Liver (tissue), 3 donors: ENCODE measurements at regions not wholly inside any gene's neighbourhood (a gene's known extent, or its start where the extent isn't known, plus 50 kb on each side); places are given as distances from the start of the nearest gene placed in this dataset.

Experiments used
- FOXA1 ChIP-seq: IDR thresholded peaks from 2 replicates; pipeline ENCODE4 v1.6.1; 2016; ENCODE audit warnings: antibody characterized with exemption
- GABPA ChIP-seq, 2 donors: IDR thresholded peaks in 1 of 2; conservative IDR thresholded peaks in 1 of 2; 2 replicates each; pipeline ENCODE4 v1.6.1; 2016; ENCODE audit warnings: antibody characterized with exemption in 2 of 2, mild to moderate bottlenecking in 1 of 2, moderate library complexity in 1 of 2
- RXRA ChIP-seq, 2 donors: IDR thresholded peaks; 2 replicates each; pipeline ENCODE4 v1.6.1; 2017 to 2018; ENCODE audit warnings: antibody characterized with exemption in 2 of 2, mild to moderate bottlenecking in 1 of 2
- TAF1 ChIP-seq: conservative IDR thresholded peaks from 2 replicates; pipeline ENCODE4 v1.6.1; 2016; ENCODE audit warnings: antibody characterized with exemption, mild to moderate bottlenecking
- YY1 ChIP-seq: IDR thresholded peaks from 2 replicates; pipeline ENCODE4 v1.6.1; 2016; ENCODE audit warnings: antibody characterized with exemption, mild to moderate bottlenecking
- TF ChIP-seq, protein P1 (sequence below): fragments of 150-350 bp; IDR thresholded peaks from 2 replicates; pipeline ENCODE4 v1.5.1; 2017; ENCODE audit warnings: improper control_type of control experiment, low read depth, low read length; ENCODE audit not compliant: missing input control
- donor health status: healthy.
- donor health status: healthy.

DNA sequence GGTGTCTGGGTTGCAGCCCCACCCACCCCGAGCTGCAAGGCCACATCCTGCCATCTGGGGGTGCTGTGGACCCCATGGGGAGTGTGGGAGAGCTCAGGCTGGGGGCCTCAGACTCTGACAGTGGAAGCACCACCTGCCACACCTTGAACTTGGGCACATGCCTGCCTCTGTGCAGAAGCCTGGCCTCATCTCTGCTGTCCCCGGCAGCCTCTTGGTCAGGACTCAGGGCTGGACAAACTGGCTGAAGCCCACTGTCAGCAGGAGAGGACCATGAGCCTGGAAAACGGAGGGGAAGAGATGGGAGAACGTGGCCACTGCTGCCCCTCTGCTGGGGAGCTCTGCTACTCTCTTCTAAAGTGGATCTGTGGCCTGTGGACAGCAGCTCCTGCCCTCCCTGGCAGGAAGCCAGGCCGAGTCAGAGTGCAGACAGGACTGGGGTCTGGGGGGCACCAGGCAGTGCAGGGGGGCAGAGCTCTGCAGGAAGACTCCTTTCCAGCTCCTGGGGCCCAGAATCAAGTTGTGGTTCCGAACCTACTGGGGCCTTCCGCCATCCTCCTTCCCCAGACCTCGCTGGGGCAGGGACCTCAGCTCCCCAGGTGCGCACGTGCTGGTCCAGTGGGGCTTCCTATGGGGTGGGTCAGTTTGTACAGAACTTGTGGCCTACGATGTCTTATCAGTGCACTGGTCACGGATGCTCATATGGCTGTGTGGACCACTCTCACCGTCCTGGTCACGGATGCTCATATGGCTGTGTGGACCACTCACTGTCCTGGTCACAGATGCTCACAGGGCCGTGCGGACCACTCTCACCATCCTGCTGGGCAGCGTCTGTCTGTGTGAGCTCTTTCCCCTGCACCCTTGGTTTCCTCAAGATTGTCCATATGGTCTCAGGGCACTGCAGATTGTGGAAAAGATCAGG is 207.7 kb downstream of the LAT start:
- TF ChIP-seq, protein P1, sequence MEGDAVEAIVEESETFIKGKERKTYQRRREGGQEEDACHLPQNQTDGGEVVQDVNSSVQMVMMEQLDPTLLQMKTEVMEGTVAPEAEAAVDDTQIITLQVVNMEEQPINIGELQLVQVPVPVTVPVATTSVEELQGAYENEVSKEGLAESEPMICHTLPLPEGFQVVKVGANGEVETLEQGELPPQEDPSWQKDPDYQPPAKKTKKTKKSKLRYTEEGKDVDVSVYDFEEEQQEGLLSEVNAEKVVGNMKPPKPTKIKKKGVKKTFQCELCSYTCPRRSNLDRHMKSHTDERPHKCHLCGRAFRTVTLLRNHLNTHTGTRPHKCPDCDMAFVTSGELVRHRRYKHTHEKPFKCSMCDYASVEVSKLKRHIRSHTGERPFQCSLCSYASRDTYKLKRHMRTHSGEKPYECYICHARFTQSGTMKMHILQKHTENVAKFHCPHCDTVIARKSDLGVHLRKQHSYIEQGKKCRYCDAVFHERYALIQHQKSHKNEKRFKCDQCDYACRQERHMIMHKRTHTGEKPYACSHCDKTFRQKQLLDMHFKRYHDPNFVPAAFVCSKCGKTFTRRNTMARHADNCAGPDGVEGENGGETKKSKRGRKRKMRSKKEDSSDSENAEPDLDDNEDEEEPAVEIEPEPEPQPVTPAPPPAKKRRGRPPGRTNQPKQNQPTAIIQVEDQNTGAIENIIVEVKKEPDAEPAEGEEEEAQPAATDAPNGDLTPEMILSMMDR, result no peak
- no peak for TF ChIP-seq FOXA1
- TF ChIP-seq RXRA (IDR thresholded peaks at IDR 0.05), result no peak
- no peak for TF ChIP-seq TAF1
- TF ChIP-seq GABPA (IDR thresholded peaks at IDR 0.05 in 1 of 2, conservative IDR thresholded peaks at IDR 0.05 in 1 of 2), result no peak
- no peak for TF ChIP-seq YY1
